HG03575 (cell line): ENCODE measurements at regions not wholly inside any gene's neighbourhood (a gene's known extent, or its start where the extent isn't known, plus 50 kb on each side); places are given as distances from the start of the nearest gene placed in this dataset.
"Not testable (repeated sequence)": the region's sequence is repeated elsewhere in the genome, so short reads cannot be mapped to it uniquely, and the experiment has no call there.

Experiments used
- ATAC-seq: cut with Tn5 transposase; IDR thresholded peaks from one replicate; pipeline ENCODE4 v1.9.1; 2021; ENCODE audit not compliant: unreplicated experiment, insufficient number of reproducible peaks, low FRiP score; ENCODE audit errors: extremely low read depth

DNA sequence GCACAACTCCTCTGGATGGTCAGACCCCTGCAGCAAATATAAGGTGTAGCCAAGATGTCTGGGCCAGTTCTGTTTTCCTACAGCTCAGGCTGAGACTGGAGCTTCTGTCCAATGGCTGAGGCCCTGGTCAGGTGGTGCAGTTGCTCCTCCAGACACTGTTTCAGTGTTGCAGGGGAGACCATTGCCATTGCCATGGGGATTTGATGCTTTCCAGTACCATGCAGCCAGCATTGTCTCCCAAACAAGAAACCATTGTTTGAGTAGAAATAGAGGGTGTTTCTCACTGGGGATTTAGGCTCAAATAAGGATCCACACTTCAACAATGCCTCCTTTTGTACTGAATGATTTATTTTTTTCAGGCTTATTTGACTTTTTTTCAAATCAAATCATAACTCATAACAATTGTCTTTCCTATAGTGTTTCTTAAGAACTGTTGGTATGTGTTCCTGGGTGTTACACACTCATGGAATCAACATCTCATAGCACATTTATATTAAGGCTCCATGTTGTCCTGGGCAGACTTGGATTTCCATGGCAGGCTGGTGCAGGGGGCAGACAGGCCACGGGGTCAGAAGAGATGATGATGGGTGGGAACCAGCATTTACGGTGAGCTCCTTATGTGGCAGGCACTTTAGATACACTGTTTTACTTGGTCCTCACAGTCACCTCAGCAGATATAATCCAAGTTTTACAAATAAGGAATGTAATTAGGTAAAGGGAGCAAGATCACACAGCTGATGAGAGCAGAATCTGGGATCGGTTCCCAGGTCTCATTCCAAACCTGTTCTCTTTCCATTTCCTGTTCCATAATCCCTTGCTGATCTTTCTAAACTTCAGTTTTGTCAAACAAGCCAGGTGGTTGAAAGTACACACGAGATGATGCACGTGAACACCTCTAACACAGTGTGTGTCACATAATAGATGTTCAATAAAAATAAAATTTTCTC is 95.9 kb upstream of the GNAQ start:
- ATAC-seq: no peak

DNA sequence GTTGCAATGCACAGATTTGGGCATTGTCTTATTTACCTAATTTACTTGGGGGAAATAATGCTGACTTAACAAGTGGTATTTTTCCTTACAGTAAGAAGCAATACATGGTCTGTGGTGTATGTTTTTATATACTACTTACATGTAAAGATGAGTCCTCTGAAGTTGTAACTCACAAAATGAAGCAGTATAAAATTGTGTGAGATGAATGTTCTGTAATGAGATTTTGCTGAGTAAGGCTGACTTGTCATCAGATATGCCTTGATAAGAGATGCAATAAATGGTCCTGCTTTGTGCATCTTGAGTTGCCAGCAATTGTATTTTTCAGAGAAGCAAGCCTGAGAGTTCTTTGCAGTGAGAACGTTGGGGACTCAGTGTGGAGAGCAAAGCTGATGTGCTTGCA is 92.2 kb upstream of the GNAQ start:
- ATAC-seq: no peak

DNA sequence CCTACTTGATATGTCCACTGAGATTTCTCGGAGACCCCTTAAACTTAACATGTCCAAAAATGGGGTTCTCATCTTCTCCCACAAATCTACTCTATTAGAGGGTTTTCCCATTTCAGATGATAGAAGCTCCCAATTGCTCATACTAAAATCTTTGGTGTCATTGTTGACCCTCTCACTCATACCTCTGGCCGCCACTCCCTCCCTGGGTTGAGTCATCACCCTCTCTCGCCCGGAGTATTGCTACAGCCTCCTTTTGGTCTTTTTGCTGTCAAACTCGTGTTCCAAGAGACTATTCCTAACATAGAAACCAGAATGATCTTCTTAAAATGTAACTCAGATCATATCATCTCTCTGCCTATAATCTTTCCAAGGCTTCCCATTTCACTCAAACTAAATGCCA is 91.0 kb upstream of the GNAQ start:
- no peak for ATAC-seq

DNA sequence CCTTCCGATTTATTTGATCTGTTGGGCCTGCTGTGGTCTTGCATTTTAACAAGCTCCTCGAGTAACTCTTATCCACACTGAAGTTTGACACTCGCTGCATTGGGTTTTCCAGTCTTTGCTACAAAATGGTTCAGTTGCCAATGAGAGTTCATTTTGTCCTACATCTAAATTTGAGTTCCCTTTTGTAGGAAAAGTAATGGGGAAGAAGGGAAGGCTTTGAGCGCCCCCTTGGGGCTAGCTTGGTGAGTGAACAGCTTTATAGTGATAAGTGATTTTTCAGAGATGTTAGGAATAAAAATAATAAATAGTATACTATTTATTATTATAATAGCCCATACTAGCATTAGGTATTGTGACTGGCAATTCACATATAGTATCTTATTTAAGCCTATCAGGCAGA is 89.9 kb upstream of the GNAQ start:
- no peak for ATAC-seq

DNA sequence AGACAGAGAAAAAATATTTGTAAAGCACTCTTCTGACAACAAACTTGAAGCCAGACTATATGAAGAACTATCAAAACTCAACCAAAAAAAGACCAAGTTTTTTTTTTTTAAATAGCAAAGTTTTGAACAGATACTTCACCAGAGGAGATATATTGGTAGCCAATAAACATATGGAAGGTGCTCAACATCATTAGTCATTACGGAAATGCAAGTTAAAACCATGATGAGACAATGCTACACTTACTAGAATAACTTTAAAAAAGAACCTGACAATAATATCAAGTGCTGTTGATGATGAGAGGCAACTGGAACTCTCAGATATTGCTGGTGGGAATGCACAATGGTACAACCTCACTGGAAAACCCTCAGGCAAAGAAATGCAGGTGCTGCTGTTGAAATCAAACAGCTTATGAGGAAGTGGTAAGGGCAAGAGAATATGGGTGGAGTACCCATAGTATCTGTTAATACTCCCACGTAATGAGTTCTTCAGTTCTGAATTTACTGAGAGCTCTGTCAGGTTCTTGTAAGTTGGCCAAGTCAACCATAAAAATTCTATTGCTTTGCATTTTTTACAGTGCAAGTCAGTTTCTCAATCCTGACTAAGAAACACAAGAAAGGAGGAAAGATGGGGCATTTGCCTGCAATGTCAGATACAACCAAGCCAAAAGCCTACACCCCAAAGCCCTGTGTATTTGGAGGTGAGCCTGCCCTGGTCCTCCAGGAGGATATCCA is 87.3 kb upstream of the GNAQ start:
- ATAC-seq: peak; percentile 88

DNA sequence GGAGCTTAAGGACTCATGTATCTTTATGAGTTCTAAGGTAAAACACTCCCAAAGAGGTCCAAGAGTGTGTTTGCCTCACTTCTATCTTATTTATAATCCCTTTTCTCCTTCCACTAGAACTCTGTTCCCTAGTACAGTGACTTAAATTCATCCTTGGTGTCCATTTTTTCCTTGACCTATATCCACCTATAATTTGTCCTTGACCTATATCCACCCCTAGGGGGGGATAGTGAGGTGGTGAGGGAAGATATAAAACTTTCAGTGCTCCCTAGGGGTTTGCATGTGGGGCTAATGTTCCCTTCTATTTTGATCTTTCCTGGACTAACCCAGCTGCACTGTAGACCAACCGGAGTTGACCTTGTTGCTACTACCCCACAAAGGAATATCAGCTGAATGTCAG is 83.5 kb upstream of the GNAQ start:
- ATAC-seq: no peak

DNA sequence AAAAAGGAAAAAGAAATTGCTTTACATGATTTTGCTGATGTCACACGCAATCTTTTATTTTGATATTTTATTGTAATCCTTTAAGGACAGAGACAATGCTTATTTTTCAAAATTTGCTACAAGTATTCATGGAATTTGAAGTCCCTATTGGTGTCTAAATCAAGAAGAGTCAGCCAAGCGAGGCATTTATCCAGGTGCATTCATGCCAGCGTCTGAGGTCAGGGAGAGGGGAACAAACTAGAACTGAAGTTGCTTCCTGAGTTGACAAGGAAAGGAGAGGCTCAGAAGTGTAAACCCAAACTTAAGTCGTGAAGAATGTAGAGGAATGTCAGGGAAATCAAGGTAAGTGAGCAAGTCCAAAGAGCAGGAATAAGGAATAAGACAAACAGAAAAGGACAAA is 83.0 kb upstream of the GNAQ start:
- no peak for ATAC-seq

DNA sequence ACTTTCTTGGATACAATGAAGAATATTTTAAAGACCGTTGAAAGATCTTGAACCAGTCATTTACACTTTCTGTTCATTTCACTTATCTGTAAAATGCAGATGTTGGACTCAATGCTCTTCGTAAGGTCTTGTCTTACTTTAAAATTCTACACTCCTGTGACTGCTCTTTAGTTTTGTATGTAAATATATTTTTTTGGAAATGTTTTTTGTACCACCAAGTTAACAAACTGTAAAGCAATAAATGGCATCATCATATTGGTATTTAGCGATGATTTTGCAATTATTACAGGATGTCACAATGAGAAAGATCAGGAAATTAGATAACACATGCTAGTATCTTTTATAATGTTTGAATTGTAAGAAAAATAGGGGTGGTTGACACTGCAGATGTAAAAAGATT is 80.8 kb upstream of the GNAQ start:
- no peak for ATAC-seq

DNA sequence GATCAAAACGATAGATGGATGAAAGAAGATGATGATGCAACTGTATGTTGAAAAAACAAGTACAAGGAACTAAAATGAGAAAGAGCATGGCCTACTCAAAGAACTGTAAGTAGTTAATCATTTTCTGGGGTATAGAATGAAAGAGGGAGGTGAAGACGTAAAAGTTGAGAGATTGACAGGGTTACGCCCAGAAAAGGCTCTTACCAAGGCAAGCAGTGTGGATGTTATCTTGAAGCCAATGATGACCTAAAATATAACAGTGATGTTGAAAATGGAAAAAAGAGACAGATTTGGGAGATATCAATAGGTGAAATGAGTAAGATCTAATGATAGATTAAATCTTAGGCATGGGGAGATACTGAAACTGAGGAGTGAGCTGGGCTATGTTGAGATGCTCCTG is 80.4 kb upstream of the GNAQ start:
- ATAC-seq: no peak

DNA sequence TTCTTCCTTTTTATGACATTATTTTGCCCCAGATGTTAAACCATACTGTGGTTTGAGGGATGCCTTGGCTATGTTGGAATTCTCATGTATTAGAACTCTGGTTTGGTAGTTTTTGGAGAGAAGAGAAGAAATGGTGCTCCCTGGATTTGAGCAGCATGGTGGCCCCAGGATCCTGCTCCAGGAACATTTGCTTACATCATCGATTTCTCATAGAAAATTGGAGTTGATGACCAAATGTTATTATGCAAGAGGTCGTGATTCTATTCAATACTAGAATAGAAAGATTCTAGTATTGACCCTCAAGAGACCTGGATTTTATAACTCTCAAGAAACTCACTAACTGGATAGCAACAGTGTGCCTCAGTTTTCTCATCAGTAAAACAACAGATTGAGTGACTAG is 77.5 kb upstream of the GNAQ start:
- ATAC-seq: no peak

DNA sequence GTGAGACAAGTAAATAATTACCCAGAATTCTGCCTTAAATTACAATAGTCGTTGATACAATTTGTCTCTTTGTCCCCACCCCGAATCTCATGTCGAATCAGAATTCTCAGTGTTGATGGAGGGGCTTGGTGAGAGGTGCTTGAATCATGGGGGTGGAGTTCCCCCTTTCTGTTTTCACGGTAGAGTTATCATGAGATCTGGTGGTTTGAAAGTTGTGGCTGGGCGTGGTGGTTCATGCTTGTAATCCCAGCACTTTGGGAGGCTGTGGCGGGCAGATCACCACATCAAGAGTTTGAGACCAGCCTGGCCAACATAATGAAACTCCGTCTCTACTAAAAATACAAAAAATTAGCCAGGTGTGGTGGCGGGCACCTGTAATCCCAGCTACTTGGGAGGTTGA is 75.0 kb upstream of the GNAQ start:
- ATAC-seq: not testable (repeated sequence)

DNA sequence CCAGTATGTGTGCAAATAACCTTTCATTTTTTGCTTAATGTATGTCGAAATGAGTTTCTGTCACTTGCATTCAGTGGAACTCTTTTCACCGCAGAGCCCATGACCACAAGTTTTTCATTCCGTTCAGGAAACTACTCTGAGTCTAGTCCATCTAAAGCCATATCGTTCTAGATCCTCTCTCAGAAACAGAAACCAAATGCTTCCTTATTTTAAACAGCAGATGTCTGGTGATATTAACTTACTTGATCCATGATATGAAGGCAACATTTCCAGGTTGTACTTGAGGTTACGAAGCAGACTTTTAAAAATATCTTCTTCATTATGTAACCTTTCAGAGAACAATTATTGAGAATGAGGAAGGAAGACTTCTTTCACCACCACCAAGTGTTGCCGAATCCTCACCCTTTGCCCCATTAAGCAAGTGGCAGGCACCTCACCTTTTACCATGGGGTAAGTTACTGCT is 72.4 kb upstream of the GNAQ start:
- no peak for ATAC-seq

DNA sequence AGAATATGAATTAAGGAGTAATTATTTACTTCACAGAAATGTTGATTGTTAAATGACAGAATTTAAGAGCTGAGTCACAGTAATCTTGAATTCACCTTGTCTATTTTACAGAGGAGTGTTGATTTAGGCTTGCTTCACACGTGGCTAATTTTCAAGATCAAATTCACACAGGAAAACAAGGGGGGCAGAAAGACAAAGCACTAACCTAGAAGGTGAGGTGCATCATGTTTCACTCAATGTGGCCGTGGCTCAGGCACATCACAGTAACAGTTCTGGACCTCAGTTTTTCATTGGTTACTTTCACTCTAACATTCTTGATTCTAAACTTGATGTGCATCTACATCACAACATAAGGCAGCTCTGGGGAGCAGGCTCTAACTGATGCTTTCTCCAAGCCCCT is 69.6 kb upstream of the GNAQ start:
- no peak for ATAC-seq

DNA sequence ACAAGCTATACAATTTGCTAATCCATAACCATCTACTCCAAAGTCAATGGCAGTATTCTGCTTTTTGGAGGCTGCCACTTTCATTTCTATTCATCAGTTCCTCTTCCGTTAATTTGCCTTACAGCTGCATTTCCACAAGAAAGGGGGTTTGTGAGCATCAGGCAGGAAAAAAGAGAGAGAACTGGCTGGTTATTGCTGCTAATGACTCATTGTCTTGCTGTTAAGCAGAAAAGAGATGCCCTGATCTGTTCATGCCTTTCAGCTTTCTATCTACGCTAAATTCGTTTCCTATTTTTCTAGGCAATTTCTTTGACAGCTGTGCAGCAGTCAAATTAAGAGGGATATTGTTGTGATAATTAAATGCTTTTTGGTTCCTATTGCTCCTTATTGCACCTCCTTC is 65.9 kb upstream of the GNAQ start:
- no peak for ATAC-seq

DNA sequence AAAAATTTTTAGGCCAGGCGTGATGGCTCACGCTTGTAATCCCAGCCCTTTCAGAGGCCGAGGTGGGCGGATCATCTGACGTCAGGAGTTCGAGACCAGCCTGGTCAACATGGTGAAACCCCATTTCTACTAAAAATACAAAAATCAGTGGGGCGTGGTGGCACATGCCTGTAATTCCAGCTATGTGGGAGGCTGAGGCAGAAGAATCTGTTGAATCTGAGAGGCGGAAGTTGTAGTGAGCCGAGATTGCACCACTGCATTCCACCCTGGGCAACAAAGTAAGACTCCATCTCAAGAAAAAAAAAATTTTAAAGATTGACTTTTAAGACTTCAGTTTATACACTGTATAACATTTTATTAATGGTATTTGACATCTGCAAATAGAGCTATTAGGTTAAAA is 60.1 kb upstream of the GNAQ start:
- no peak for ATAC-seq

DNA sequence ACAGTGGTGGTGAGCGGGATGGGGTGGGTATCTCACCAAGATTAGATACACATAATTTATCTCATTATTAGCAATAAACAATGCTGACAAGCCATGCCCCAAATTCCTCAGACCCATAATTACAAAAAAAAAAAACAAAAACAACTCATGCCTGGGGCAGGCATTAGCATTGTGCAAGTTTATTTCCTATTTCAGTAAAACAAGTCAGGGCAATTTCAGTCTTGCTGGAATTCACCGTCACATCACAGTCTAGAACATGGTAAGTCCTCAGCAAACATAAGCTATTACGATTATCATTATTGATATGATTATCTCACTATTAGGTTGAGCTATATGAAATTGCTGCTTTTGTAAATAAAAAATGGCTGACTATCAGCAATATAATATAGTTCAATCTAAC is 57.5 kb upstream of the GNAQ start:
- ATAC-seq: no peak

DNA sequence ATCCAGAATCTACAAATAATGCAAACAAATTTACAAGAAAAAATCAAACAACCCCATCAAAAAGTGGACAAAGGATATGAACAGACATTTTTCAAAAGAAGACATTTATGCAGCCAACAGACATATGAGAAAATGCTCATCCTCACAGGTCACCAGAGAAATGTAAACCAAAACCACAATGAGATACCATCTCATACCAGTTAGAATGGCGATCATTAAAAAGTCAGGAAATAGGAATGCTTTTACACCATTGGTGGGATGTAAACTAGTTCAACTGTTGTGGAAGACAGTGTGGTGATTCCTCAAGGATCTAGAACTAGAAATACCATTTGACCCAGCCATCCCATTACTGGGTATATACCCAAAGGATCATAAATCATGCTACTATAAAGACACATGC is 56.6 kb upstream of the GNAQ start:
- not testable (repeated sequence) for ATAC-seq
